ENCODE measurements at regions not wholly inside any gene's neighbourhood (a gene's known extent, or its start where the extent isn't known, plus 50 kb on each side); places are given as distances from the start of the nearest gene placed in this dataset.

DNA sequence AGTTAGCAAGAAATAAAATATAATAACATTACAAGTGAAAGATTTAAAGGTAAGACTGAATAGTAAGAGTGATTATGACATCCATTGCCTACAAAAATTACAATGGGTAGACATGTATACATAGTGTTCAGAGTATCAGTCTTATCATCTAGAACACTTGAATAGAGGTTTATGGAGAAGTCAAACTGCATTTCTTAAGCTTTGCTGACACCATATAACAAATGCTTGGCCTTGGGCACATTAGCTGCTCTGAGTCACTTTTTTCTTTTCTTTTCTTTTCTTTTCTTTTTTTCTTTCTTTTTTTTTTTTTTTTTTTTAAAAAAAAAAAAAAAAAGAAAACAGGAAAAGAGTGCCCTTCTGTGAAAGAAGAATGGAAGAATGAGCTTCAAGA lies 220.0 kb downstream of the SPCS3 start:
- no peak overlapping the region for H3K9ac ChIP-seq (ENCODE audit: low read length)
- DNase-seq (ENCODE audit: low read depth, low spot score) (no peak), ATAC-seq (no peak)
- H3K4me2 ChIP-seq (ENCODE audit: low read length): no peak overlapping the region
- H3K9me3 ChIP-seq (ENCODE audit: control insufficient read depth in 1 of 2, insufficient read depth in 1 of 2, low read depth in 1 of 2, low read length in 2 of 2): no peaks in the 10 kb centered on the region
- no peaks in the 10 kb centered on the region for H3K9me2 ChIP-seq (ENCODE audit: insufficient read depth)
- no peak overlapping the region for H2AFZ ChIP-seq (ENCODE audit: low read depth, low read length, poor library complexity, severe bottlenecking)
- H3K79me2 ChIP-seq (ENCODE audit: insufficient read depth, low read length): no peaks in the 10 kb centered on the region
- RAD21 ChIA-PET (ENCODE audit: low non-redundant PET in 1 of 2, low total read pairs in 2 of 2, uncharacterized antibody in 2 of 2, unreplicated experiment in 2 of 2): no interaction called here
- POLR2A ChIA-PET: no interaction called here
- no peaks in the 10 kb centered on the region for H3K27me3 ChIP-seq (ENCODE audit: insufficient read depth, low read length)
- TF ChIP-seq TCF7L2 (IDR thresholded peaks at IDR 0.05; ENCODE audit: borderline replicate concordance, extremely low read depth, insufficient read depth, insufficient read length): no peak
- no peak for TF ChIP-seq JUND (IDR thresholded peaks at IDR 0.05)
- no peak for TF ChIP-seq POLR2AphosphoS5 (IDR thresholded peaks at IDR 0.05; ENCODE audit: low read depth, low read length)
- TF ChIP-seq EZH2 (IDR thresholded peaks at IDR 0.05): no peak
- TF ChIP-seq, protein P1, sequence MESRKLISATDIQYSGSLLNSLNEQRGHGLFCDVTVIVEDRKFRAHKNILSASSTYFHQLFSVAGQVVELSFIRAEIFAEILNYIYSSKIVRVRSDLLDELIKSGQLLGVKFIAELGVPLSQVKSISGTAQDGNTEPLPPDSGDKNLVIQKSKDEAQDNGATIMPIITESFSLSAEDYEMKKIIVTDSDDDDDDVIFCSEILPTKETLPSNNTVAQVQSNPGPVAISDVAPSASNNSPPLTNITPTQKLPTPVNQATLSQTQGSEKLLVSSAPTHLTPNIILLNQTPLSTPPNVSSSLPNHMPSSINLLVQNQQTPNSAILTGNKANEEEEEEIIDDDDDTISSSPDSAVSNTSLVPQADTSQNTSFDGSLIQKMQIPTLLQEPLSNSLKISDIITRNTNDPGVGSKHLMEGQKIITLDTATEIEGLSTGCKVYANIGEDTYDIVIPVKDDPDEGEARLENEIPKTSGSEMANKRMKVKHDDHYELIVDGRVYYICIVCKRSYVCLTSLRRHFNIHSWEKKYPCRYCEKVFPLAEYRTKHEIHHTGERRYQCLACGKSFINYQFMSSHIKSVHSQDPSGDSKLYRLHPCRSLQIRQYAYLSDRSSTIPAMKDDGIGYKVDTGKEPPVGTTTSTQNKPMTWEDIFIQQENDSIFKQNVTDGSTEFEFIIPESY (IDR thresholded peaks at IDR 0.05; ENCODE audit: extremely low read depth, insufficient replicate concordance, low read length): no peak
- no peak for TF ChIP-seq SIN3A (IDR thresholded peaks at IDR 0.05; ENCODE audit: low read depth)
- CTCF ChIA-PET: no interaction called here
- intact Hi-C loops (cut with micrococcal nuclease): no loop called here
- H3K4me3 ChIP-seq (replicated peaks in 1 of 2; ENCODE audit: low read depth in 1 of 2, low read length in 2 of 2): no peak overlapping the region
- no peaks in the 10 kb centered on the region for H3K4me1 ChIP-seq (ENCODE audit: control insufficient read depth in 1 of 2, insufficient read depth in 2 of 2, low read length in 2 of 2)
- no peaks in the 10 kb centered on the region for H3K36me3 ChIP-seq (ENCODE audit: control insufficient read depth in 1 of 2, insufficient read depth in 2 of 2, low read length in 2 of 2)
- H3K27ac ChIP-seq (ENCODE audit: low read depth, low read length): no peak overlapping the region
- BruUV-seq (replicated peaks): no TSS peak
- H4K20me1 ChIP-seq (ENCODE audit: insufficient read depth): no peaks in the 10 kb centered on the region; the same call in 1 of the 2 replicates

GRCh38 chr4:176540814-176541213 lies 221.0 kb downstream of the SPCS3 start:
- DNase-seq (ENCODE audit: low read depth, low spot score) (no peak), ATAC-seq (no peak)
- H3K79me2 ChIP-seq (ENCODE audit: insufficient read depth, low read length): no peaks in the 10 kb centered on the region
- no peak overlapping the region for H3K4me2 ChIP-seq (ENCODE audit: low read length)
- no peak for TF ChIP-seq REST (IDR thresholded peaks at IDR 0.05; ENCODE audit: low read depth)
- no peak for TF ChIP-seq EZH2phosphoT487 (IDR thresholded peaks at IDR 0.05; ENCODE audit: borderline replicate concordance)
- TF ChIP-seq SP1 (IDR thresholded peaks at IDR 0.05; ENCODE audit: low read depth): no peak
- TF ChIP-seq ZFX (IDR thresholded peaks at IDR 0.05): no peak
- TF ChIP-seq EGR1 (IDR thresholded peaks at IDR 0.05; ENCODE audit: low read depth): no peak
- no peak for TF ChIP-seq TCF7L2 (IDR thresholded peaks at IDR 0.05; ENCODE audit: borderline replicate concordance, extremely low read depth, insufficient read depth, insufficient read length)
- no peak for TF ChIP-seq CBX3 (IDR thresholded peaks at IDR 0.05; ENCODE audit: low read depth)
- no peak for TF ChIP-seq CEBPB (IDR thresholded peaks at IDR 0.05; ENCODE audit: low read depth)
- intact Hi-C loops (cut with micrococcal nuclease): no loop called here
- no peak overlapping the region for H3K4me3 ChIP-seq (replicated peaks in 1 of 2; ENCODE audit: low read depth in 1 of 2, low read length in 2 of 2)
- ChIA-PET CTCF (interaction anchor here (0.7 kb wide), 1 partner anchor 1748 kb away, joined by 4 read pairs; no protein-coding TSS in a partner anchor), RAD21 (ENCODE audit: low non-redundant PET in 1 of 2, low total read pairs in 2 of 2, uncharacterized antibody in 2 of 2, unreplicated experiment in 2 of 2) (no interaction called here), POLR2A (no interaction called here)
- no peaks in the 10 kb centered on the region for H3K4me1 ChIP-seq (ENCODE audit: control insufficient read depth in 1 of 2, insufficient read depth in 2 of 2, low read length in 2 of 2)
- no peaks in the 10 kb centered on the region for H3K36me3 ChIP-seq (ENCODE audit: control insufficient read depth in 1 of 2, insufficient read depth in 2 of 2, low read length in 2 of 2)
- H3K9me3 ChIP-seq (ENCODE audit: control insufficient read depth in 1 of 2, insufficient read depth in 1 of 2, low read depth in 1 of 2, low read length in 2 of 2): no peaks in the 10 kb centered on the region
- BruUV-seq (replicated peaks): no TSS peak
- H2AFZ ChIP-seq (ENCODE audit: low read depth, low read length, poor library complexity, severe bottlenecking): no peak overlapping the region
- no peaks in the 10 kb centered on the region for H3K9me2 ChIP-seq (ENCODE audit: insufficient read depth)
- no peak overlapping the region for H3K9ac ChIP-seq (ENCODE audit: low read length)
- no peak overlapping the region for H3K27ac ChIP-seq (ENCODE audit: low read depth, low read length)
- no peaks in the 10 kb centered on the region for H3K27me3 ChIP-seq (ENCODE audit: insufficient read depth, low read length)
- H4K20me1 ChIP-seq (ENCODE audit: insufficient read depth): no peaks in the 10 kb centered on the region; the same call in 1 of the 2 replicates
